HepG2 (cell line): ENCODE measurements at regions not wholly inside any gene's neighbourhood (a gene's known extent, or its start where the extent isn't known, plus 50 kb on each side); places are given as distances from the start of the nearest gene placed in this dataset.

Experiments used
- ATAC-seq: fragments of 200-7000 bp; cut with Tn5 transposase; 3 replicates; pipeline ENCODE4 v1.9.1; 2020; ENCODE audit warnings: mild to moderate bottlenecking, moderate library complexity
- BruUV-seq: library from RNA; stranded (reverse); fragments of 400-500 nt; replicated peaks from 2 replicates; lab custom pipeline; 2021; lab: Mats Ljungman, UMichigan
- CTCF ChIA-PET: fragments of 300-600 bp; formaldehyde crosslinking; extraction: SDS; loops from one replicate; lab custom pipeline; 2021; ENCODE audit warnings: low total read pairs, inconsistent platforms, low intra/inter-chr PET ratio; lab: Yijun Ruan, JAX
- POLR2A ChIA-PET: fragments of 350-600 bp; sonication (Branson Sonifier 250); formaldehyde crosslinking; loops from one replicate; lab custom pipeline; 2020; ENCODE audit warnings: antibody characterized with exemption, inconsistent platforms; lab: Yijun Ruan, JAX
- DNase-seq: peaks from one replicate; pipeline ENCODE4 v3.0.0-alpha.2; 2015; ENCODE audit warnings: low spot score
- FAIRE-seq: peaks from 3 replicates; lab custom pipeline; 2011; peaks lifted over from hg19 to GRCh38; lab: Jason Lieb, UNC
- H2AFZ ChIP-seq: one replicate; pipeline ENCODE4 v1.6.1; 2011; ENCODE audit warnings: low read length, inconsistent platforms
- H3K27ac ChIP-seq: fragments of 300-600 bp; 3 replicates; pipeline ENCODE4 v1.8.0; 2011; ENCODE audit warnings: mixed run types, mild to moderate bottlenecking, mixed read lengths, low read length, inconsistent platforms; ENCODE audit not compliant: insufficient read depth; ENCODE audit errors: extremely low read length
- H3K27me3 ChIP-seq, 2 experiments: fragments of 200-600 bp in 1 of 2; 2 replicates in 1 of 2; 3 replicates in 1 of 2; pipeline versions ENCODE4 v1.6.0 to v1.8.0; 2011; ENCODE audit warnings: low read length in 2 of 2, mild to moderate bottlenecking in 2 of 2, moderate library complexity in 2 of 2, inconsistent platforms in 1 of 2; ENCODE audit not compliant: insufficient read depth in 2 of 2, control insufficient read depth in 1 of 2
- H3K36me3 ChIP-seq, 2 experiments: fragments of 200-600 bp in 1 of 2; replicated peaks in 1 of 2; 2 replicates in 1 of 2; 3 replicates in 1 of 2; pipeline versions ENCODE4 v1.5.1 to v1.8.0; 2011; ENCODE audit warnings: low read length in 2 of 2, inconsistent platforms in 1 of 2; ENCODE audit not compliant: insufficient read depth in 2 of 2, control insufficient read depth in 1 of 2
- H3K4me1 ChIP-seq: 2 replicates; pipeline ENCODE4 v1.5.1; 2012; ENCODE audit warnings: low read length, inconsistent platforms; ENCODE audit not compliant: insufficient read depth
- H3K4me2 ChIP-seq: 2 replicates; pipeline ENCODE4 v1.6.0; 2011; ENCODE audit warnings: low read depth, low read length, inconsistent platforms
- H3K4me3 ChIP-seq, 3 experiments: fragments of 200-600 bp in 1 of 3; sonication (generic), shearing (Covaris generic) in 1 of 3; replicated peaks in 1 of 3; 2 replicates each; pipeline ENCODE4 v1.5.1; 2011 to 2016; ENCODE audit warnings: low read length in 3 of 3, inconsistent platforms in 2 of 3, low read depth in 2 of 3, mild to moderate bottlenecking in 2 of 3, control low read depth in 1 of 3, mixed read lengths in 1 of 3; ENCODE audit not compliant: insufficient read depth in 1 of 3
- H3K79me2 ChIP-seq: one replicate; pipeline ENCODE4 v1.6.1; 2011; ENCODE audit warnings: low read length, inconsistent platforms; ENCODE audit not compliant: insufficient read depth
- H3K9ac ChIP-seq: 2 replicates; pipeline ENCODE4 v1.6.0; 2011; ENCODE audit warnings: mild to moderate bottlenecking, low read depth, low read length, inconsistent platforms; ENCODE audit not compliant: insufficient read depth
- H3K9me3 ChIP-seq: 2 replicates; pipeline ENCODE4 v1.5.1; 2012; ENCODE audit warnings: mild to moderate bottlenecking, low read length
- H4K20me1 ChIP-seq: 2 replicates; pipeline ENCODE4 v1.6.0; 2011; ENCODE audit warnings: inconsistent platforms, mild to moderate bottlenecking, low read length, moderate library complexity; ENCODE audit not compliant: insufficient read depth
- CTCF ChIP-seq: sonication (generic); formaldehyde crosslinking; IDR thresholded peaks from 2 replicates; pipeline ENCODE4 v1.5.0; 2020; ENCODE audit warnings: mild to moderate bottlenecking, missing genetic modification reagents, moderate library complexity
- NCOA2 ChIP-seq: sonication (generic); formaldehyde crosslinking; IDR thresholded peaks from 2 replicates; pipeline ENCODE4 v1.8.0; 2022; ENCODE audit warnings: inconsistent platforms
- RBFOX2 ChIP-seq: fragments of 200-400 bp; formaldehyde crosslinking; IDR thresholded peaks from 2 replicates; pipeline ENCODE4 v1.6.1; 2017; ENCODE audit warnings: low read depth, mild to moderate bottlenecking, low read length
- SKI ChIP-seq: fragments of 450-650 bp; IDR thresholded peaks from one replicate; pipeline ENCODE4 v1.6.1; 2018; ENCODE audit warnings: mild to moderate bottlenecking; ENCODE audit not compliant: partially characterized antibody
- STAG1 ChIP-seq: sonication (generic); formaldehyde crosslinking; IDR thresholded peaks from 2 replicates; pipeline ENCODE4 v1.4.0; 2020; ENCODE audit warnings: missing genetic modification reagents
- STAT5B ChIP-seq: sonication (generic); formaldehyde crosslinking; IDR thresholded peaks from 2 replicates; pipeline ENCODE4 v1.4.0; 2020; ENCODE audit warnings: missing genetic modification reagents
- TAF1 ChIP-seq: sonication (generic); formaldehyde crosslinking; IDR thresholded peaks from 2 replicates; pipeline ENCODE4 v1.4.0; 2020; ENCODE audit warnings: missing genetic modification reagents
- TCF7 ChIP-seq: sonication (generic); IDR thresholded peaks from 2 replicates; pipeline ENCODE4 v1.6.1; 2016; ENCODE audit warnings: antibody characterized with exemption, low read depth
- TOPORS ChIP-seq: sonication (generic); formaldehyde crosslinking; IDR thresholded peaks from 2 replicates; pipeline ENCODE4 v1.8.0; 2023; ENCODE audit warnings: mild to moderate bottlenecking, missing genetic modification reagents
- TSC22D2 ChIP-seq: sonication (generic); formaldehyde crosslinking; IDR thresholded peaks from 2 replicates; pipeline ENCODE4 v1.5.1; 2020; ENCODE audit warnings: missing genetic modification reagents, mild to moderate bottlenecking, borderline replicate concordance
- ZBTB1 ChIP-seq: sonication (generic); formaldehyde crosslinking; IDR thresholded peaks from 2 replicates; pipeline ENCODE4 v1.4.0; 2020; ENCODE audit warnings: missing genetic modification reagents, borderline replicate concordance
- ZNF484 ChIP-seq: sonication (generic); formaldehyde crosslinking; IDR thresholded peaks from 2 replicates; pipeline ENCODE4 v1.5.1; 2020; ENCODE audit warnings: mild to moderate bottlenecking, low read depth, missing genetic modification reagents, borderline replicate concordance
- ZNF616 ChIP-seq: sonication (generic); formaldehyde crosslinking; IDR thresholded peaks from 2 replicates; pipeline ENCODE4 v1.5.0; 2020; ENCODE audit warnings: low read depth, mild to moderate bottlenecking, missing genetic modification reagents
- ZNF768 ChIP-seq: sonication (generic); formaldehyde crosslinking; IDR thresholded peaks from 2 replicates; pipeline ENCODE4 v1.4.0; 2020; ENCODE audit warnings: missing genetic modification reagents
- ZNF772 ChIP-seq: sonication (generic); formaldehyde crosslinking; IDR thresholded peaks from 2 replicates; pipeline ENCODE4 v1.5.0; 2020; ENCODE audit warnings: mild to moderate bottlenecking, missing genetic modification reagents
- WGBS: methylation state at CpG from one replicate; pipeline ENCODE4 v1.1.6; 2017; ENCODE audit warnings: low lambda C conversion rate; 5-methylcytosine and 5-hydroxymethylcytosine counted together
- in situ Hi-C: cut with HindIII; loops from 2 replicates; pipeline ENCODE4 v1.10.0; 2017; ENCODE audit warnings: low pct_unique_long_range_greater_than_20kb; ENCODE audit not compliant: extremely low pct_ligation_motif_present
- intact Hi-C: fragments of 100-400 bp; cut with micrococcal nuclease; formaldehyde crosslinking; loops from one replicate; pipeline ENCODE4 v1.10.0; 2022; ENCODE audit not compliant: unreplicated experiment
- TF ChIP-seq, protein P1 (sequence below): sonication (generic); formaldehyde crosslinking; IDR thresholded peaks from 2 replicates; pipeline ENCODE4 v1.4.0; 2020; ENCODE audit warnings: low read depth, missing genetic modification reagents

DNA sequence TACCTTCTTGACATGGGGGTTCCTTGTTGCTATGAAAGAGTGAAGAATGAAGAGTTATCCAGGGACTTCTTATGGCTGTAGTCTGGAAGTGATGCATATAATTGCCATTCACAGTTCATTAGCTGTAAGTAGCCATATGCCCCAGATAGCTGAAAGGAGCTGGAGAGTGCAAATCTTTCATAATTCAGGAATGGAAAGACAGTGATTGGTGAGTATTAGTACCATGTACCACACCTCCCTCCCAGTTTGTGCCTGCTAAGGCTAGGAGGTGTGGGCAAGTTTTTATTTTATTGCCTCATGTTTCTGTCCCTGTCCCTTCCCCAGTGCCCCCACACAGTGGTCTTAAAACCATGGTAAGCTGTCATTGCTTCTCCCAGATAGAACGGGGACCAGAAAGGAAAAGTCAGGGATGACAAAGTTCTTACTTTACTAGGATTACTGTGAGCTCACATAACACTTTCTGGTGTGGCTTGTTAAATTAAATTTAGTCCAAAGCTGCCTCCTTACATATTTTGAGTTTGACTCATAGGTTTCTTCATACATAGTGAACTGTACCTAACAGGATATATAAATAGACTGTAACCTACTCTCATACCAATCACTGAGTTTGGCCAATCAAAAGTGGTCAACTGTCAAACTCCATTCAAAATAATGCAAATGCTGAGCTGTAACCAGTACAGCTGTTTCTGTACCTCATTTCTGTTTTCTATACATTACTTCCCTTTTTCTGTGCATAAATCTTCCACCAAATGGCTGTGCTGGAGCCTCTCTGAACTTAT lies 119.4 kb downstream of the RFPL4B start:
- in situ Hi-C loops (no loop called here), intact Hi-C loops (no loop called here)
- H3K36me3 ChIP-seq = no peaks in the 10 kb centered on the region
- POLR2A ChIA-PET = no interaction called here
- WGBS = 4% methylated on average over 1 of the region's 1 CpG
- no peak overlapping the region for H3K4me3 ChIP-seq
- no peak for TF ChIP-seq ZNF616
- no peak for TF ChIP-seq TAF1 (CRISPR knock-in tag)
- no peak for TF ChIP-seq TCF7
- TF ChIP-seq SKI = no peak
- no peak for TF ChIP-seq STAG1 (CRISPR knock-in tag)
- no peak for TF ChIP-seq CTCF (CRISPR knock-in tag)
- no peak for TF ChIP-seq ZNF772 (CRISPR knock-in tag)
- TF ChIP-seq TOPORS (CRISPR knock-in tag) = no peak
- no peak for TF ChIP-seq RBFOX2
- no peak for TF ChIP-seq NCOA2
- TF ChIP-seq ZNF484 (CRISPR knock-in tag) = no peak
- no peak for TF ChIP-seq TSC22D2
- no peak for TF ChIP-seq ZBTB1 (CRISPR knock-in tag)
- TF ChIP-seq ZNF768 (CRISPR knock-in tag) = no peak
- TF ChIP-seq, protein P1, sequence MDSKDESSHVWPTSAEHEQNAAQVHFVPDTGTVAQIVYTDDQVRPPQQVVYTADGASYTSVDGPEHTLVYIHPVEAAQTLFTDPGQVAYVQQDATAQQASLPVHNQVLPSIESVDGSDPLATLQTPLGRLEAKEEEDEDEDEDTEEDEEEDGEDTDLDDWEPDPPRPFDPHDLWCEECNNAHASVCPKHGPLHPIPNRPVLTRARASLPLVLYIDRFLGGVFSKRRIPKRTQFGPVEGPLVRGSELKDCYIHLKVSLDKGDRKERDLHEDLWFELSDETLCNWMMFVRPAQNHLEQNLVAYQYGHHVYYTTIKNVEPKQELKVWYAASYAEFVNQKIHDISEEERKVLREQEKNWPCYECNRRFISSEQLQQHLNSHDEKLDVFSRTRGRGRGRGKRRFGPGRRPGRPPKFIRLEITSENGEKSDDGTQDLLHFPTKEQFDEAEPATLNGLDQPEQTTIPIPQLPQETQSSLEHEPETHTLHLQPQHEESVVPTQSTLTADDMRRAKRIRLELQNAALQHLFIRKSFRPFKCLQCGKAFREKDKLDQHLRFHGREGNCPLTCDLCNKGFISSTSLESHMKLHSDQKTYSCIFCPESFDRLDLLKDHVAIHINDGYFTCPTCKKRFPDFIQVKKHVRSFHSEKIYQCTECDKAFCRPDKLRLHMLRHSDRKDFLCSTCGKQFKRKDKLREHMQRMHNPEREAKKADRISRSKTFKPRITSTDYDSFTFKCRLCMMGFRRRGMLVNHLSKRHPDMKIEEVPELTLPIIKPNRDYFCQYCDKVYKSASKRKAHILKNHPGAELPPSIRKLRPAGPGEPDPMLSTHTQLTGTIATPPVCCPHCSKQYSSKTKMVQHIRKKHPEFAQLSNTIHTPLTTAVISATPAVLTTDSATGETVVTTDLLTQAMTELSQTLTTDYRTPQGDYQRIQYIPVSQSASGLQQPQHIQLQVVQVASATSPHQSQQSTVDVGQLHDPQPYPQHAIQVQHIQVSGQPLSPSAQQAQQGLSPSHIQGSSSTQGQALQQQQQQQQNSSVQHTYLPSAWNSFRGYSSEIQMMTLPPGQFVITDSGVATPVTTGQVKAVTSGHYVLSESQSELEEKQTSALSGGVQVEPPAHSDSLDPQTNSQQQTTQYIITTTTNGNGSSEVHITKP (CRISPR knock-in tag) = no peak
- no peak for TF ChIP-seq STAT5B (CRISPR knock-in tag)
- no peak overlapping the region for H3K4me2 ChIP-seq
- no peaks in the 10 kb centered on the region for H3K79me2 ChIP-seq
- no peaks in the 10 kb centered on the region for H4K20me1 ChIP-seq
- no peak for ATAC-seq
- H3K9ac ChIP-seq = no peak overlapping the region
- CTCF ChIA-PET = no interaction called here
- no peaks in the 10 kb centered on the region for H3K4me1 ChIP-seq
- no peak for FAIRE-seq
- DNase-seq = no peak
- no TSS peak for BruUV-seq
- H2AFZ ChIP-seq = no peak overlapping the region
- no peak overlapping the region for H3K27ac ChIP-seq
- no peaks in the 10 kb centered on the region for H3K9me3 ChIP-seq
- H3K27me3 ChIP-seq = no peaks in the 10 kb centered on the region
